HG03280 (cell line): ENCODE measurements at regions not wholly inside any gene's neighbourhood (a gene's known extent, or its start where the extent isn't known, plus 50 kb on each side); places are given as distances from the start of the nearest gene placed in this dataset.

ENCODE experiments used
- ATAC-seq: cut with Tn5 transposase; IDR thresholded peaks from one replicate; pipeline ENCODE4 v1.9.1; 2021; ENCODE audit warnings: mild to moderate bottlenecking, moderate library complexity; ENCODE audit not compliant: unreplicated experiment

DNA sequence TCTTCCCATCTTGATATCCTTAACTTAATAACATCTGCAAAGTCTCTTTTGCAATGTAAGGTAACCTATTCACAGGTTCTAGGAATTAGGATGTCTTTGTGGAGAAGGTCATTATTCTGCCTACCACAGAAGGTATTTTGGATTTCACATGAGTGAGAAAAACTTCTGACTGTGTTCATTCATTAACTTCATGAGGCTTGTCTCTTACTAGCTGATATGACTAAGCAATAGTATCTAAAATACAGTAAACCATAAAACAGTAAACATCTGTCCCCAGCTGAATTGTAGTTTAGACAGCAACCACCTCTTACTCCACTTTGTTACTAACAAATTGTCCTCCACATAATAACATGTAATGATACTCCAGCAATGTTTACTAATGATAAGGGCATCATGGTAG, 198.1 kb downstream of the SEC23A start:
- no peak for ATAC-seq

DNA sequence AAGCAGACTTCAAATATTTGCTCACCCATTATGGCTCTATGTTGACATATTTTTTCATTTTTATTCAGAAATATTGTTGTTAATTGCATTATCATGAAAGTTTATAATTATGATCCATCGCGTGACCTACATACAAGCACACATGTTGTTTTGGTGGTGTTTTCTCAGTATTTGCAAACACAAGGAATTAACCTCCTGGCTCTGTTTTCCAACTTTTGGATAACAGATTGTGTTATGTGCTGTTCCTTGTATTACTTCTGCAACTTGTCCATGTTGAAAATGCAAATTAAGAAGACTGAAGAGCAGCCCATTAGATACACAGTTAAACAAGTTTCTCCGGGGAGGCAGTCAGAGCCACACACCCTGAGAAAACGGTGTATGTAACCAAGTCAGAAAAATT, 201.2 kb downstream of the SEC23A start:
- ATAC-seq, result no peak

DNA sequence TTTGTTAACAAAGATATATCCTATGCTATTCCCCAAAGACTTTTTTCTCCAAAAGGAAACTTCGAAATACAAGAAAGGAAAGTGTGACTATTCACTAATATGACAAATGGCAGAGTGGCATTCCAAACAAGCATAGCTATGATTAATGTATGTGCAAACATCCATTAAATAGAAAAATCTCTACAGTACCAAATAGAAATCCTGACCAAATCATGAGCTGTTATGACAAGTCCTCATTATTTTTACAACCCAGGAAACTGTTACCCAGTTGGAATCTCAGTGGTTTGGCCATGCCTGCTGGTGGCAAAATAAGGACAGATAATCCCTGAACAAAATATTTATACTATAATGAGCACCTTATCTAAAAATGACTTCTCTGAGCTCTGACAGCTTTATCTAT, 202.1 kb downstream of the SEC23A start:
- ATAC-seq, result no peak

DNA sequence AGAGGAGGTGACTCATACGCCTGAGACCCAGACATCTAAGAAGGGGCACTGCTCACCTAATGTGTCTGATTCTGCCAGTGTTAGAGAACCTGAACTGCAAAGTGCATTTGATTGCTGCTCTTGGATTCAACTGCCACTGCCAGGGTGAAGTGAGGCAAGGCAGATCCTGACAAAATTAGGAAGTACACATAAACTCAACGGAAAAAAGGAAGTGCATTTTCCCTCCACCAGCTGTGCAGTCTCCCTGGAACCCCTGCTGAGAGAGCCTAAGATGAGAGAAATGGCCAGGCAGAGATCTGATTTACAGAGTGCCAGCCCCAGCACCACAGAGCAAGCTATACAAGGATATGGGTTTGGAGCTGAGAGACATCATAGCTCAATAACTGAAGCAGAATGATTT, 215.3 kb downstream of the SEC23A start:
- ATAC-seq, result no peak

DNA sequence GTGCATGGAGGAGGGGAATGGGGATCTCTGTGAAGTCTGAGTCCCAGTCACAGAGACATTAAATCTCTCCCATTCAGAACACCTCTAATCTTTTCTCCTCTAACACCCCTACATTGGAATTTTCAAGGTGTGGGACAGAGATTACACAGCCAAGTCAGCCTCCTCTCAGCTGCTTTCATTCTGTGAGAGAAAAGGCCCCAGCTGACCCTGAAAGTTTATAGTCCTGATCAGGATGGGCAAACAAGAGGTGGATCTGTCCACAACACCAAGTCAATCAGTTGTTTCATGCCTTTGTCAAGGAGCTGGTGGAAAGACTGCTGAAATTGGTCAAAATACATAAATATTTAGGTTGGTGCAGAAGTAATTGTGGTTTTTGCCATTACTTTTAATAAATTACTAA, 218.9 kb downstream of the SEC23A start:
- ATAC-seq, result no peak

DNA sequence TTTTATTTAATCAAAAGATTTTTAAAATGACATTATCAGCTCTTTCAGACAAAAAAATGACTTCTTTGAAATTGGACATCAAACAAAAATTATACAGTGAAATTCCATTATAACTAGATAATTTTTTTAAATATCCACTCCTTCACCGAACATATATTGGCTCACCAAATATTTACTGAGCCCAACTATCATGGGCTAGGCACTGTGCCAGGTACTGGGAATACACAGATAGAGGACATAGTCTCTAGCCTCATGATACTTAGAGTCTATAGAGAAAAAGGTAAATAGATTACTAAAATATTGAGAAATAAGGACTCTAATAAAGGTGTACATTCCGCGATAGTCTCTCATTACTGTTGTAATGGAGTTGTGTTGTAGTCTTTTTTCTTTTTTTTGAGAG, 219.9 kb downstream of the SEC23A start:
- no peak for ATAC-seq

DNA sequence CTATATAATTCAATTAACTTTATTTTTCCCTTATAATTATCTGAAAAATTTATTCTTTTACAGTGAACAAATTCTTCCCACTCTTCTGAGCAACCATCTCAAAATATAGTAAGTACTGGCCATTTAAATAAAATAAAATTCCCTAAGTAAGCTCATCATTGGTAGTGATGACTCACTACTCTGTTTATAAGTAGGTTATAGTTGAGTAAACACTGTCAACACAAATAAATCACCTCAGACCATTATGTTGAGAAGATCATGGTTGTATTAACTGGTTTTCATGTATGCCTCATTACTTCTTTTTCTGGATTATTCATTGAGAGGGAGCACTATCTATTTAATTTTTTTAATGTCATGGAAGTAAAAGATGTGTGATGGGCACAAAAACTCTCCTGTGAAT, 220.5 kb downstream of the SEC23A start:
- no peak for ATAC-seq

DNA sequence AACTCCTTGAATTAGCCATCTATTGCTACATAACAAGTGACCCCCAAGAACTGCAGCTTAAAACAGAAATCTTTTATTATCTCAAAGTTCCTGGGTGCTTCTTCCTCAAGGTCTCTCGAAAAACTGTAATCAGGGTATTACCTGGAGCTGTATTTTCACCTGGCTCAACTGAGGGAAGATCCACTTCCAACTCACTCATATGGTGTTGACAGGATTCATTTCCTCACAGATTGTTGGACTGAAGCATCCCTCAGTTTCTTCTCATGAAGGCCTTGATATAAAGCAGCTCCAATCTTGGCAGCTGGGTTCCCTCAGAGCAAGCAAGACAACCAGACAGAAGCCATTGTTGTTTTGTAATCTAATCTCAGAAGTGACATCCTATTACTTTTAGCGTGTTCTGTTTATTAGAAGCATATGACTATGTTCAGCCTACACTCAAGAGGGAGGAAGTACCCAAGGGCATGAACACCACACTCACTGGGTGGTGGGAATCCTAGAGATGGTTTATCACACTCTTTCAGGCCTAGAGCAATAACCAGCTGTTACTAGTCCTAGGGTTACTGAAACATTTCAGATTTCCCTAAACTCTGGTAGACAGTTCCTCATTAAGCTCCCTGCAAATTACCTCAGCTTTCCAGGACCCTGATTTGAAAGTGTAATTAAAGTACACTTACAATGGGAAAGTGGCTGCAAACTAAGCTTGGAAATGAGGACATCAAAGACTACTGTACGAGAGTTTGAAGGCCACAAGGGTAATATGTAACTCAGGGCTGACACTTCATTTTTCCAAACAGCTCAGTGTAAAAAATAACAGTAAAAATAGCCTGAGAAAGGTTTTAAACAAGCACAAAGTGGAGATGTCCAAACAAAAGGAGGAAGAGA, 222.2 kb downstream of the SEC23A start:
- no peak for ATAC-seq

DNA sequence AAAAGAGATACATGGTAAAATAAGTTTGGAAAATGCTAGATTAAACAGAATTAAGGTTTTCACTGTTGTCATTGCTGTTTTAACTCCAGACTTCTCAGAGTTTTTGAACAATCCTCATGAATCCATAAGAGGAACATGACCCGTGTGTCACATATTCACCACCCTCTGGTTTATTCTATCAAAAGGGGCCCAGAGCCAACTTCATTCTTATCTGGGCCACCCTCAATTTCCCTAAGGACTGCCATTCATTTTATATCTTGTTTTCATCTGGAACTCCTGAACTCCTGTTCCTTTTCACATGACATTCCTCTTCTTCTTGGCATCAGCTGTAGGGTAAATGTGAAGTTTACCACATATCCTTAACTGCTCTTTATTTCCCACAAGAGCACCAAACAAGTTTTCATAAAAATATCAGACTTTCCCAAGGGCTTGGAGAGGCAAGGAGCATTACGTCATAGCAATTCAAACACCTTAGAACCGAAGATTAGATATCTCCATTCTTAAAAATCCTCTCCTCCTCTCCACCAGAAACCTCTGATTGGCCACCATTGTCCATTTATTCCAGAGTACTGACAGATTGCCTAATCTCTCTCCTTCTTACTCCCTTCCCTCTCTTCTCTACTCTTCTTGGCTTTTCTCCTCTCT, 225.2 kb downstream of the SEC23A start:
- ATAC-seq, result no peak

DNA sequence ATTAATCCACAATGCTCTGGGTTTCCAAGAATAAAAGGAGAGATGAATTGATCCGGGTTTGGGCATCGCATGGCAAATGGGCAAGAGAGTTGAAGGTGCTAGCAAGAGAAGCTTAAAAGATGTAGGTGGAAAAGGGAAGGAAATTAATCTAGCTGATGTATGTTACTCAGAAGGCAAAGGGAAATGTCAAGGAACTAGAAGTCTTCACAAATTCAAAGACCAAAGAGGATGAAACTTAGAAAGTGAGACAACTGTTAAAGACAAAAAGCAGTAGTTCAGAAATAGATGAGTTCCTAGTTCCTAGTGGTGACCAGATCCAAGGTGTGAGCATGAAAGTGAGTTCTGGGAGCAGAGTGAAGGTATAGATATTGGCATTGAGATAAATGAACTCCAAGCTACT, 228.3 kb downstream of the SEC23A start:
- no peak for ATAC-seq

DNA sequence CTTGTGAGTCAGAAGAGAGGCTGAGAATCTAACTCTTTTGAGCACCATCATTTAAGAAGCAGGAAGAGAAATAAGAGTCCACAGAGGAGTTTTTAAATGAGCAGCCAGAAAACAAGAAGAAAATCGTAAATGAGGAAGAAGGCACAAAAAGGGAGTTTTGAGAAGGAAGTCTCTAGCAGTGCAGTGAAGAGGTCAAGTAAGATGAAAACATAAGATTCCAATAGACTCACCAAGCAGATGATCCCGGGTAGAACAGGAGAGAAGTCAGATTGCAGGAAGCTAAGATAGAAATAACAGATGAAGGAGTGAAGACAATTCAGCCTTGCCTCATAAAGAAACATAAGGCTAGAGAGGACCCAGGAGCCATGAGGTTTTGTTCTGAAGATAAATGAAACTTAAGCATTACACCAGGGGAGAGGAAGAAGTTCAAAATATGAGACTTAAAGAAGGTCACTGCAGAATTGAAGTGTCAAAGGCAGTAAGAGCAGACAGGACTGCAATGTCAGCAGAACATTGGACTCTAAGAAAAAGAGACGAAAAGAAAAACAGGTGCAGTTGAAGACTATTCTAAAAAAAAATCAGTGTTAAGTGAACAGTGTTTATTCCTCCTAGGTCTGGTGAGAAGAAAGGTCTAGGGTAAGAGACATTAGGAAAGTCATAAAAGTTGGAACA, 229.0 kb downstream of the SEC23A start:
- no peak for ATAC-seq

DNA sequence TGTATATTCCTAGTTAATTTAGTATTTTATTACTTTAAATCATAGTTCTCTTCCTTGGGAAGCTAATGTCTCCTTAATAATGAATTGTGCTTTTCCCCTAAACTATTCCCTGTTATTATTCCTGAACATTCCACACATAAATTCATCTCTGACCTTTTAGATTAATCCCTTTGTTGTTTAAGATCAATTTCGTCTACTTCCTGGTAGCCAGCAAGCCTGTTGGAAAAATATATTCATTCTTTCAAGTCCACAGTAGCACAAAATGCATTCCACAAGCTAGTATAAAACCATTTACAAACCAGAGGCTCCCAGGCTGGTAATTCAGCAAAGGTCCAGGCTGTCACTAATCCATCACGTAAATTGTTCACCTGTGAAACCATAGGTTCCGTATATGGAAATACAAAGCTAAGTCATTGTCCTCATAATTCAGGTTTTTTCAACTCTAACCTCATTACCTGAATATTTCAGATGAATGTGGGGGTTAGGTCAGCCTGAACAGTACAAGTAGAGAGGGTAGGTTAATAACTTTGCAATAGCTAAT, 232.7 kb downstream of the SEC23A start:
- ATAC-seq, result no peak

DNA sequence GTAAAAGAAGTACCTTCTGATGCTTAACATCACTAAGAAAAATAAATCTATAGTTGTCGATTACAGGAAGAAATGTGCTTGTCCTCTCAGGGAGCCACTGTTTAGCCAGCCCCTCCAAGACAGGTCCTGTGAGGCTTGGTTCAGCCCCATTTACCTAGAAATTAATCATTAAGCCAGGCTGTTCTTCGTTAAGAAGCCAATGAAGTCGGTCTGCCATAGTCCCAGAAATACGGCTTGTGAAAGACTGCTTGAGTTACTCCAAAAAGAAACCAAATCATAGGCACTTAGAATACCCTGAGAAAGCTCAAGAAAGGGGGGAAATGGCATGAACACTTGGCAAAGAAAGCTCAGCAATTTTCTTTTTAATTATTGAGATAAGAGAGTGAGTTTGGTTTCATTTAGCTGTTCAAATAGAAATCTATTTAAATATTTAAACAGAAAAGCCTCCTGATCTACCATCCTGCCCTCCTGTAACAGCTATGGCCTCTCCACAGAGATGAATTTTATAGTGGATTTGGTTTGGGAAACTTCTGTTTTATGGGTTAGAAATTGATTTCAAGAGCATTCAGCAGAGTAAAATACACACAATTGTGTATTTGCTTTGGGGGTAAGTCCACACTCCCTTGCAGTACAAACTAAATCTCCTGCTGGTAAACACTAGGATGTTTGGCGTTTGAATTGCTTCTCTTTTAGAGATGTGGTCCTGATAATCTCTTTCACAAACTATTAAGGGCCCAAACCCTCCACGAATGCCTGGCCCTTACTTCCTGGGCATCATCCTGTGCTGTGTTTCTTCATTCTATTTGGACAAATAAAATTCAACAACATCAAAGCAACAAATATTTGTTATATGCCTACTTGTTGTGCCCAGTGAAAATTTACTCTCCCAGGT, 234.4 kb downstream of the SEC23A start:
- no peak for ATAC-seq

DNA sequence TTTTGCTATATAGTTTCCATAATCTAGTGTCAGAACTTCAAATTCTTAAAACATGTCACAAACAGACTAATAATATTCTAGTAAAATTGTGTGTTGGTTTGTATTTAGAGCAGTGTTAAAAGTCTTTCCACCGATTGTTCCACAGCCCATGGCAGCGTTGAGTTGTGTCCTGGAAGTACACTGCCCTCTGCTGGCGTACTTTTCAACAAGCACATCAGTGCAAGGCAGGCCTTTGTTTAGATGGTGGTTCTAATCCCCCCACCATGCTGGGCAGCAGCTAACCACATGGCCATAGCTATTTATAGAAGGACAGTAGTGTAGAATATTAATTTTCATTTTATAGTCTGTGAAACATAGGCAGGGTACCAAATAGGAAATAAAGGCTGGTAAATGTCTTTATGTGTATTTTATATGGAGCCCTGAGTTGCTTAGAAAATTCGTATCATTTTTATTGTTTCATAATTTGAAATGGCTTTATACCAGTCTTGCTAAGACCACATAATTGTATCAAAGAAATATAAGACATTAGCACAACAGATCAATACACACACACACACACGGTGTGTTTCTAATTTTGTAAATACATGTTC, 235.4 kb downstream of the SEC23A start:
- peak; percentile 86 for ATAC-seq

DNA sequence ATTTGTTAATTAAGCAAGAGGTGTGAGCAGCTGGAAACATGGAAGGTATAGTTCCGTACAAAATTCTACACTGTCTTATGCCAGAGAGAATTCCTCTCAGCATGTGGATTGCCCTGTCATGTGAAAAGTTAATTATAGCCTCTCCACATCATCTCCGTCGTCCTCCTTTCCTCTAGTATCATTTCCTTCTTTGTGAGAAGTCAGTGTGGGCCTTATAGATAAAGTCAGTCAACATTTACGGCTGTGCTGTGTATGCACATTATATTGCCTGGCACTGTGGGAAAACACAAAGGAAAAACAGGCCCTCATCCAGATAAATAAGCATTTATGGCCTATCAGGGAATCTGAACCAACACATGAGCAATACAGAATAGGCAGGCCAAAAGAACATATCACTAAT, 236.6 kb downstream of the SEC23A start:
- ATAC-seq, result no peak

DNA sequence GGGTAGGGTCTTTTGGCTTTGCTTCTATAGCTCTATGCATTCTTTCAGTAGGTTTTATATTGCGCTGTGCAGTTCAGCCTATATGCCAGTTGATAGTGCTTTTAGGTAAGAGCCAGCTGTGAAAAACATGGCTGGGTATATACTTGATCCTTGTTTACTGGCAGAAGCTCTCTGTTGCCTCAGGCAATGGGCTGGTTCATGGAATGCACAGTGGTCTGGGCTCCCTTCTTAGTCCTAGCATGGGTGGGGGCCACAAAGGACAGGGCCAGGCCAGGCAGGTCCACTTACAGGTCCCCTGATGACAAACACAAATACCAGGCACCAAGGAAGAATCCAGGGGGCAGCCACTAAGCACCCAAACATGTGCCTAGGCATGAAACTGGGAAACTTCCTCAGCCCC, 240.7 kb downstream of the SEC23A start:
- no peak for ATAC-seq

DNA sequence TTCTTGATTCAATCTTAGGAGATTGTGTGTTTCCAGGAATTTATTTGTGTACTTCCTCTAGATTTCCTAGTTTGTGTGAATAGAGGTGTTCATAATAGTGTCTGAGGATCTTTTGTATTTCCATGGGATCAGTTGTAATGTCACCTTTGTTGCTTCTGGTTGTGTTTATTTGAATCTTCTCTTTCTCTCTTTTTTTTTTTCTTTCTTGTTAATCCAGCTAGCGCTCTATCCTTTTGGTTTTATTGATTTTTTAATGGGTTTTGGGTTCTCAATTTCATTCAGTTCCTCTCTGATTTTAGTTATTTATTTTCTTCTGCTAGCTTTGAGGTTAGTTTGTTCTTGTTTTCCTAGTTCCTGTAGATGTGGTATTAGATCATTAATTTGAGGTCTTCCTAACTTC, 242.5 kb downstream of the SEC23A start:
- no peak for ATAC-seq

DNA sequence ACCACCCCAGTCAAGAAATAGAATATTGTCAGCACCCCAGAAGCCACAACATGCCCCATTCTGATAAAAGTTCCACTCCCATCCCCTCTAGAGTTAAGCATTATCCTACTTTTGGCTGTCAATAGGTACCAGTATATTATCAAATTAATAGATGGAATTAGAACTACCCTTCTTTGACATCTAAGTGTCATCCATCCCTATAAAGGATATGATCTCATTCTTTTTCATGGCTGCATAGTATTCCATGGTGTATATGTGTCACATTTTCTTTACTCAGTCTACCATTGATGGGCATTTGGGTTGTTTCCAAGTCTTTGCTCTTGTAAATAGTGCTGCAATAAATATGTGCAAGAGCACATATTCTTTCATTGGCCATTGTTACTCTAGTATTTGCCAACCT, 246.2 kb downstream of the SEC23A start:
- ATAC-seq, result no peak

DNA sequence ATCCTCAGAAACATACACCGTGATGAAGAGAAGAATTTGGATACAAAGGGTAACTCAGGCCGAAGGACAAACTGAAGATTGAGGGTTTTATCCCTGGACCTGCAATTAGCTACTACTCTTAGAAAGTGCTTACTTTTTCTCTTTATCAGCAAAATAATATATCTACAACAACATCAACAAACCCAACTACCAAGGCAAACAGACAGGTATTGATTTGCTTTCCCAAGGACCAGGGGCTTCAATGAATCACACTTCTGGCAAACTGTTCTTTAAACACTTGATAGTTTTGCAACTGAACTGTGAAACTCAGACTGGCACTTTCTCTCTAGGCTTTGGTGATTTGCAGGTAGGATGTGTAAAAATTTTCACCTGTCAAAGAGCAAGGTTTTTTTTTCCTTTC, 247.5 kb downstream of the SEC23A start:
- ATAC-seq, result no peak

DNA sequence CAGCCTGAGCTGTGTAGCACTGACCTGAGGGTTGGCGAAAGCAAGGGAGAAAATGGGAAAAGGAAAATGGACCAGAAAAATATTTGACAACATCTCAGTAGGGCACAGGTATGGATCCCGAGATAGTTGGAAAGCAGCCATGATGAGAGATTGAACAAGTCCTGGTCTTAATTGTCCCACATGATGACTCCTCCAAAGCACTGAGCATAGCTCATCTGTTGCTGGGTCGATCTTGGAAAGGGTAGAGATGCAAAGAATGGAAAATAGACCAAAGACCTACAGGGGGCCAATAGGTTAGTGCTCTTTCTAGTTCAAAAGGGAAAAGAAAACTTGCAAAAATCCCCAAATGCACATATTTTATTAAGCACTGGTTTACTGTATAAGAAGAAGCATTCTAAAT, 251.9 kb downstream of the SEC23A start:
- ATAC-seq, result no peak
